Liver (tissue), 8 donors: ENCODE measurements at regions not wholly inside any gene's neighbourhood (a gene's known extent, or its start where the extent isn't known, plus 50 kb on each side); places are given as distances from the start of the nearest gene placed in this dataset.

Source experiments
- DNase-seq: peaks from one replicate; pipeline ENCODE4 v3.0.0-alpha.2; 2017; ENCODE audit warnings: low spot score
- H3K27ac ChIP-seq, 2 donors: one replicate each; pipeline ENCODE4 v1.7.0; 2013; ENCODE audit warnings: inconsistent platforms in 2 of 2, low read length in 2 of 2, control low read depth in 1 of 2, low read depth in 1 of 2, mild to moderate bottlenecking in 1 of 2
- H3K27me3 ChIP-seq, 4 donors: one replicate each; pipeline versions ENCODE4 v1.6.1 to v1.7.0; 2013; ENCODE audit warnings: low read length in 3 of 4, inconsistent platforms in 1 of 4, mild to moderate bottlenecking in 1 of 4, moderate library complexity in 1 of 4; ENCODE audit not compliant: control insufficient read depth in 4 of 4, insufficient read depth in 4 of 4
- H3K36me3 ChIP-seq, 4 donors: one replicate each; pipeline versions ENCODE4 v1.6.1 to v1.7.0; 2013; ENCODE audit warnings: low read length in 3 of 4, mild to moderate bottlenecking in 3 of 4, low read depth in 1 of 4, moderate library complexity in 1 of 4; ENCODE audit not compliant: control insufficient read depth in 4 of 4, insufficient read depth in 3 of 4
- H3K4me1 ChIP-seq, 4 donors: one replicate each; pipeline versions ENCODE4 v1.6.1 to v1.7.0; 2013; ENCODE audit warnings: low read length in 3 of 4, mild to moderate bottlenecking in 3 of 4, moderate library complexity in 1 of 4; ENCODE audit not compliant: control insufficient read depth in 4 of 4, insufficient read depth in 4 of 4
- H3K4me3 ChIP-seq, 3 donors: one replicate each; pipeline versions ENCODE4 v1.6.1 to v1.7.0; 2013; ENCODE audit warnings: low read length in 3 of 3, control low read depth in 1 of 3, low read depth in 1 of 3, mild to moderate bottlenecking in 1 of 3
- H3K9ac ChIP-seq, 2 donors: one replicate each; pipeline ENCODE4 v1.7.0; 2013; ENCODE audit warnings: low read length in 2 of 2, mild to moderate bottlenecking in 2 of 2, moderate library complexity in 2 of 2, control low read depth in 1 of 2, low read depth in 1 of 2
- H3K9me3 ChIP-seq, 4 donors: one replicate each; pipeline versions ENCODE4 v1.6.1 to v1.7.0; 2013; ENCODE audit warnings: low read length in 3 of 4; ENCODE audit not compliant: control insufficient read depth in 4 of 4
- EGR1 ChIP-seq, 2 donors: IDR thresholded peaks; 2 replicates each; pipeline ENCODE4 v1.6.1; 2016 to 2018; ENCODE audit warnings: antibody characterized with exemption in 2 of 2, low read depth in 2 of 2
- FOXA1 ChIP-seq: IDR thresholded peaks from 2 replicates; pipeline ENCODE4 v1.6.1; 2016; ENCODE audit warnings: antibody characterized with exemption
- FOXA2 ChIP-seq: IDR thresholded peaks from 2 replicates; pipeline ENCODE4 v1.6.1; 2016; ENCODE audit warnings: antibody characterized with exemption
- GABPA ChIP-seq, 2 donors: IDR thresholded peaks in 1 of 2; conservative IDR thresholded peaks in 1 of 2; 2 replicates each; pipeline ENCODE4 v1.6.1; 2016; ENCODE audit warnings: antibody characterized with exemption in 2 of 2, mild to moderate bottlenecking in 1 of 2, moderate library complexity in 1 of 2
- HNF4A ChIP-seq, 2 donors: conservative IDR thresholded peaks; 2 replicates each; pipeline ENCODE4 v1.6.1; 2016; ENCODE audit warnings: antibody characterized with exemption in 2 of 2, mild to moderate bottlenecking in 2 of 2
- HNF4G ChIP-seq: IDR thresholded peaks from 2 replicates; pipeline ENCODE4 v1.6.1; 2016; ENCODE audit warnings: antibody characterized with exemption
- JUND ChIP-seq, 2 donors: IDR thresholded peaks; 2 replicates each; pipeline ENCODE4 v1.6.1; 2016; ENCODE audit warnings: antibody characterized with exemption in 2 of 2
- NR2F2 ChIP-seq: IDR thresholded peaks from 2 replicates; pipeline ENCODE4 v1.6.1; 2016; ENCODE audit warnings: antibody characterized with exemption
- RAD21 ChIP-seq, 2 donors: IDR thresholded peaks; 2 replicates each; pipeline ENCODE4 v1.6.1; 2016; ENCODE audit warnings: antibody characterized with exemption in 2 of 2, mild to moderate bottlenecking in 2 of 2
- RXRA ChIP-seq, 2 donors: IDR thresholded peaks; 2 replicates each; pipeline ENCODE4 v1.6.1; 2017 to 2018; ENCODE audit warnings: antibody characterized with exemption in 2 of 2, mild to moderate bottlenecking in 1 of 2
- TAF1 ChIP-seq: conservative IDR thresholded peaks from 2 replicates; pipeline ENCODE4 v1.6.1; 2016; ENCODE audit warnings: antibody characterized with exemption, mild to moderate bottlenecking
- YY1 ChIP-seq: IDR thresholded peaks from 2 replicates; pipeline ENCODE4 v1.6.1; 2016; ENCODE audit warnings: antibody characterized with exemption, mild to moderate bottlenecking
- WGBS: extraction: QIAGEN DNeasy Blood & Tissue Kit; methylation state at CpG from one replicate; pipeline ENCODE4 v1.1.7; 2013; 5-methylcytosine and 5-hydroxymethylcytosine counted together
- TF ChIP-seq, protein P1 (sequence below): IDR thresholded peaks from 2 replicates; pipeline ENCODE4 v1.6.1; 2016; ENCODE audit warnings: antibody characterized with exemption
- TF ChIP-seq, protein P2 (sequence below): IDR thresholded peaks from 2 replicates; pipeline ENCODE4 v1.6.1; 2016; ENCODE audit warnings: antibody characterized with exemption
- TF ChIP-seq, protein P3 (sequence below): IDR thresholded peaks from 2 replicates; pipeline ENCODE4 v1.6.1; 2016; ENCODE audit warnings: antibody characterized with exemption, mild to moderate bottlenecking
- TF ChIP-seq, protein P4 (sequence below): IDR thresholded peaks from 2 replicates; pipeline ENCODE4 v1.6.1; 2016; ENCODE audit warnings: antibody characterized with exemption
- TF ChIP-seq, protein P5 (sequence below): fragments of 150-350 bp; IDR thresholded peaks from 2 replicates; pipeline ENCODE4 v1.5.1; 2017; ENCODE audit warnings: improper control_type of control experiment, low read depth, low read length; ENCODE audit not compliant: missing input control
- donor health status: healthy.
- donor health status: healthy.
- donor health status: healthy.
- donor health status: healthy.
- donor health status: healthy.

DNA sequence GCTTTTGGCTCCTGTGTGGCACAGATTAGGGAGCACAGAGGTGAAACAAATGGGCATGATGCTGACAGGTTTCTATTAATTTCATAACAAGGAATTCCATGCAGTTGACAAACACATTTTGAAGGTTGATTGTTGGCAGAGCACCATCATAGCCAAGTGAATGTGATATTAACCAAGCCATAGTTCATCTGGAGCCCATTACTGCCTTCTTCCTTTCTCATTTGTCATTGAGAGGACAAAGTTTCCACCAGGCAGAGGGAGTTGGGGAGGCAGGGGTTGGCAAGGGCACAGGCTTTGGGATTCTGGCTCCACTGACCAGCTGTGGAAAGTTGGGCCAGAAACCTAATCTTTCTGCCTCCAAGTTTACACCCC lies 325.2 kb downstream of the MFSD1 start:
- DNase-seq, result no peak
- TF ChIP-seq NR2F2, result no peak
- TF ChIP-seq, protein P1, sequence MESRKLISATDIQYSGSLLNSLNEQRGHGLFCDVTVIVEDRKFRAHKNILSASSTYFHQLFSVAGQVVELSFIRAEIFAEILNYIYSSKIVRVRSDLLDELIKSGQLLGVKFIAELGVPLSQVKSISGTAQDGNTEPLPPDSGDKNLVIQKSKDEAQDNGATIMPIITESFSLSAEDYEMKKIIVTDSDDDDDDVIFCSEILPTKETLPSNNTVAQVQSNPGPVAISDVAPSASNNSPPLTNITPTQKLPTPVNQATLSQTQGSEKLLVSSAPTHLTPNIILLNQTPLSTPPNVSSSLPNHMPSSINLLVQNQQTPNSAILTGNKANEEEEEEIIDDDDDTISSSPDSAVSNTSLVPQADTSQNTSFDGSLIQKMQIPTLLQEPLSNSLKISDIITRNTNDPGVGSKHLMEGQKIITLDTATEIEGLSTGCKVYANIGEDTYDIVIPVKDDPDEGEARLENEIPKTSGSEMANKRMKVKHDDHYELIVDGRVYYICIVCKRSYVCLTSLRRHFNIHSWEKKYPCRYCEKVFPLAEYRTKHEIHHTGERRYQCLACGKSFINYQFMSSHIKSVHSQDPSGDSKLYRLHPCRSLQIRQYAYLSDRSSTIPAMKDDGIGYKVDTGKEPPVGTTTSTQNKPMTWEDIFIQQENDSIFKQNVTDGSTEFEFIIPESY, result no peak
- TF ChIP-seq, protein P2, sequence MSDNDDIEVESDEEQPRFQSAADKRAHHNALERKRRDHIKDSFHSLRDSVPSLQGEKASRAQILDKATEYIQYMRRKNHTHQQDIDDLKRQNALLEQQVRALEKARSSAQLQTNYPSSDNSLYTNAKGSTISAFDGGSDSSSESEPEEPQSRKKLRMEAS, result no peak
- TF ChIP-seq YY1, result no peak
- TF ChIP-seq RAD21 (IDR thresholded peaks at IDR 0.05), result no peak
- TF ChIP-seq TAF1, result no peak
- no peak for TF ChIP-seq EGR1 (IDR thresholded peaks at IDR 0.05; ENCODE audit: low read depth in 2 of 2)
- no peak for TF ChIP-seq FOXA2
- no peak for TF ChIP-seq GABPA (IDR thresholded peaks at IDR 0.05 in 1 of 2, conservative IDR thresholded peaks at IDR 0.05 in 1 of 2)
- TF ChIP-seq, protein P3, sequence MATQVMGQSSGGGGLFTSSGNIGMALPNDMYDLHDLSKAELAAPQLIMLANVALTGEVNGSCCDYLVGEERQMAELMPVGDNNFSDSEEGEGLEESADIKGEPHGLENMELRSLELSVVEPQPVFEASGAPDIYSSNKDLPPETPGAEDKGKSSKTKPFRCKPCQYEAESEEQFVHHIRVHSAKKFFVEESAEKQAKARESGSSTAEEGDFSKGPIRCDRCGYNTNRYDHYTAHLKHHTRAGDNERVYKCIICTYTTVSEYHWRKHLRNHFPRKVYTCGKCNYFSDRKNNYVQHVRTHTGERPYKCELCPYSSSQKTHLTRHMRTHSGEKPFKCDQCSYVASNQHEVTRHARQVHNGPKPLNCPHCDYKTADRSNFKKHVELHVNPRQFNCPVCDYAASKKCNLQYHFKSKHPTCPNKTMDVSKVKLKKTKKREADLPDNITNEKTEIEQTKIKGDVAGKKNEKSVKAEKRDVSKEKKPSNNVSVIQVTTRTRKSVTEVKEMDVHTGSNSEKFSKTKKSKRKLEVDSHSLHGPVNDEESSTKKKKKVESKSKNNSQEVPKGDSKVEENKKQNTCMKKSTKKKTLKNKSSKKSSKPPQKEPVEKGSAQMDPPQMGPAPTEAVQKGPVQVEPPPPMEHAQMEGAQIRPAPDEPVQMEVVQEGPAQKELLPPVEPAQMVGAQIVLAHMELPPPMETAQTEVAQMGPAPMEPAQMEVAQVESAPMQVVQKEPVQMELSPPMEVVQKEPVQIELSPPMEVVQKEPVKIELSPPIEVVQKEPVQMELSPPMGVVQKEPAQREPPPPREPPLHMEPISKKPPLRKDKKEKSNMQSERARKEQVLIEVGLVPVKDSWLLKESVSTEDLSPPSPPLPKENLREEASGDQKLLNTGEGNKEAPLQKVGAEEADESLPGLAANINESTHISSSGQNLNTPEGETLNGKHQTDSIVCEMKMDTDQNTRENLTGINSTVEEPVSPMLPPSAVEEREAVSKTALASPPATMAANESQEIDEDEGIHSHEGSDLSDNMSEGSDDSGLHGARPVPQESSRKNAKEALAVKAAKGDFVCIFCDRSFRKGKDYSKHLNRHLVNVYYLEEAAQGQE, result no peak
- no peak for TF ChIP-seq FOXA1
- TF ChIP-seq HNF4A (conservative IDR thresholded peaks at IDR 0.05), result no peak
- TF ChIP-seq, protein P4, sequence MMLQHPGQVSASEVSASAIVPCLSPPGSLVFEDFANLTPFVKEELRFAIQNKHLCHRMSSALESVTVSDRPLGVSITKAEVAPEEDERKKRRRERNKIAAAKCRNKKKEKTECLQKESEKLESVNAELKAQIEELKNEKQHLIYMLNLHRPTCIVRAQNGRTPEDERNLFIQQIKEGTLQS, result no peak
- no peak for TF ChIP-seq JUND (IDR thresholded peaks at IDR 0.05)
- TF ChIP-seq RXRA (IDR thresholded peaks at IDR 0.05), result no peak
- no peak for TF ChIP-seq HNF4G
- TF ChIP-seq, protein P5, sequence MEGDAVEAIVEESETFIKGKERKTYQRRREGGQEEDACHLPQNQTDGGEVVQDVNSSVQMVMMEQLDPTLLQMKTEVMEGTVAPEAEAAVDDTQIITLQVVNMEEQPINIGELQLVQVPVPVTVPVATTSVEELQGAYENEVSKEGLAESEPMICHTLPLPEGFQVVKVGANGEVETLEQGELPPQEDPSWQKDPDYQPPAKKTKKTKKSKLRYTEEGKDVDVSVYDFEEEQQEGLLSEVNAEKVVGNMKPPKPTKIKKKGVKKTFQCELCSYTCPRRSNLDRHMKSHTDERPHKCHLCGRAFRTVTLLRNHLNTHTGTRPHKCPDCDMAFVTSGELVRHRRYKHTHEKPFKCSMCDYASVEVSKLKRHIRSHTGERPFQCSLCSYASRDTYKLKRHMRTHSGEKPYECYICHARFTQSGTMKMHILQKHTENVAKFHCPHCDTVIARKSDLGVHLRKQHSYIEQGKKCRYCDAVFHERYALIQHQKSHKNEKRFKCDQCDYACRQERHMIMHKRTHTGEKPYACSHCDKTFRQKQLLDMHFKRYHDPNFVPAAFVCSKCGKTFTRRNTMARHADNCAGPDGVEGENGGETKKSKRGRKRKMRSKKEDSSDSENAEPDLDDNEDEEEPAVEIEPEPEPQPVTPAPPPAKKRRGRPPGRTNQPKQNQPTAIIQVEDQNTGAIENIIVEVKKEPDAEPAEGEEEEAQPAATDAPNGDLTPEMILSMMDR, result no peak
- Histone ChIP-seq H3K9ac (no peak overlapping the region), H3K4me1 (peaks cover 0 to 15% (median 9%) of the 10 kb centered on the region in 4 donors), H3K36me3 (no peaks in the 10 kb centered on the region), H3K4me3 (no peak overlapping the region), H3K27ac (peak overlapping the region in 1 of 2 donors; percentile 36), H3K9me3 (no peaks in the 10 kb centered on the region), H3K27me3 (no peaks in the 10 kb centered on the region)

DNA sequence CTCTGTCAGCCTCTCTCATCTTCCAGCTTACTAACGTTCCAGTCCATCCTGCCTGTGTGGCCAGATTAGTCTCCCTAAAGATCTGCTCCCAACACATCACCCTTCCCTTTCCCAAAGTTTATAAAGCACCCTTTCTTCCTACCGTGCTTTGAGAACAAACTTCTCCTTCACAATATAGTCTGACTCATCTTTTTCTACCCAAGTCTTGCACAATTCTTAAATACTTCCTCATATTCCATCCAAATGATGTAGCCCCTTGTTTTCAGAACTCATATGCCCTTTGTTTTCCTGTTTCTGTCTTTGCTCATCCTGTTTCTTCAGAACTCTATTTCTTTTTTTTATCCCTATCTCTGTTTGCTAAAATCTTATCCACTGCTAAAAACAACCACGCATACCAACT lies 326.8 kb downstream of the MFSD1 start:
- TF ChIP-seq GABPA (IDR thresholded peaks at IDR 0.05 in 1 of 2, conservative IDR thresholded peaks at IDR 0.05 in 1 of 2) (no peak), JUND (IDR thresholded peaks at IDR 0.05) (no peak)
- TF ChIP-seq, protein P4, result no peak
- TF ChIP-seq, protein P5, result no peak
- TF ChIP-seq, protein P3, result no peak
- 66% methylated on average over 3 of the region's 3 CpGs for WGBS

More for the DNA sequence above, 326.8 kb downstream of the MFSD1 start:
- Histone ChIP-seq H3K4me3 (no peak overlapping the region), H3K27ac (no peak overlapping the region), H3K27me3 (no peaks in the 10 kb centered on the region), H3K9me3 (no peaks in the 10 kb centered on the region), H3K9ac (no peak overlapping the region), H3K4me1 (peaks cover 0 to 15% (median 9%) of the 10 kb centered on the region in 4 donors), H3K36me3 (no peaks in the 10 kb centered on the region)
- no peak for DNase-seq
